HepG2 (cell line): ENCODE measurements at regions not wholly inside any gene's neighbourhood (a gene's known extent, or its start where the extent isn't known, plus 50 kb on each side); places are given as distances from the start of the nearest gene placed in this dataset.

Experiments used
- ATAC-seq: fragments of 200-7000 bp; cut with Tn5 transposase; 3 replicates; pipeline ENCODE4 v1.9.1; 2020; ENCODE audit warnings: mild to moderate bottlenecking, moderate library complexity
- BruUV-seq: library from RNA; stranded (reverse); fragments of 400-500 nt; replicated peaks from 2 replicates; lab custom pipeline; 2021; lab: Mats Ljungman, UMichigan
- CTCF ChIA-PET: fragments of 300-600 bp; formaldehyde crosslinking; extraction: SDS; loops from one replicate; lab custom pipeline; 2021; ENCODE audit warnings: low total read pairs, inconsistent platforms, low intra/inter-chr PET ratio; lab: Yijun Ruan, JAX
- POLR2A ChIA-PET: fragments of 350-600 bp; sonication (Branson Sonifier 250); formaldehyde crosslinking; loops from one replicate; lab custom pipeline; 2020; ENCODE audit warnings: antibody characterized with exemption, inconsistent platforms; lab: Yijun Ruan, JAX
- DNase-seq: peaks from one replicate; pipeline ENCODE4 v3.0.0-alpha.2; 2015; ENCODE audit warnings: low spot score
- FAIRE-seq: peaks from 3 replicates; lab custom pipeline; 2011; peaks lifted over from hg19 to GRCh38; lab: Jason Lieb, UNC
- H2AFZ ChIP-seq: one replicate; pipeline ENCODE4 v1.6.1; 2011; ENCODE audit warnings: low read length, inconsistent platforms
- H3K27ac ChIP-seq: fragments of 300-600 bp; 3 replicates; pipeline ENCODE4 v1.8.0; 2011; ENCODE audit warnings: mixed run types, mild to moderate bottlenecking, mixed read lengths, low read length, inconsistent platforms; ENCODE audit not compliant: insufficient read depth; ENCODE audit errors: extremely low read length
- H3K27me3 ChIP-seq, 2 experiments: fragments of 200-600 bp in 1 of 2; 2 replicates in 1 of 2; 3 replicates in 1 of 2; pipeline versions ENCODE4 v1.6.0 to v1.8.0; 2011; ENCODE audit warnings: low read length in 2 of 2, mild to moderate bottlenecking in 2 of 2, moderate library complexity in 2 of 2, inconsistent platforms in 1 of 2; ENCODE audit not compliant: insufficient read depth in 2 of 2, control insufficient read depth in 1 of 2
- H3K36me3 ChIP-seq, 2 experiments: fragments of 200-600 bp in 1 of 2; replicated peaks in 1 of 2; 2 replicates in 1 of 2; 3 replicates in 1 of 2; pipeline versions ENCODE4 v1.5.1 to v1.8.0; 2011; ENCODE audit warnings: low read length in 2 of 2, inconsistent platforms in 1 of 2; ENCODE audit not compliant: insufficient read depth in 2 of 2, control insufficient read depth in 1 of 2
- H3K4me1 ChIP-seq: 2 replicates; pipeline ENCODE4 v1.5.1; 2012; ENCODE audit warnings: low read length, inconsistent platforms; ENCODE audit not compliant: insufficient read depth
- H3K4me2 ChIP-seq: 2 replicates; pipeline ENCODE4 v1.6.0; 2011; ENCODE audit warnings: low read depth, low read length, inconsistent platforms
- H3K4me3 ChIP-seq, 3 experiments: fragments of 200-600 bp in 1 of 3; sonication (generic), shearing (Covaris generic) in 1 of 3; replicated peaks in 1 of 3; 2 replicates each; pipeline ENCODE4 v1.5.1; 2011 to 2016; ENCODE audit warnings: low read length in 3 of 3, inconsistent platforms in 2 of 3, low read depth in 2 of 3, mild to moderate bottlenecking in 2 of 3, control low read depth in 1 of 3, mixed read lengths in 1 of 3; ENCODE audit not compliant: insufficient read depth in 1 of 3
- H3K79me2 ChIP-seq: one replicate; pipeline ENCODE4 v1.6.1; 2011; ENCODE audit warnings: low read length, inconsistent platforms; ENCODE audit not compliant: insufficient read depth
- H3K9ac ChIP-seq: 2 replicates; pipeline ENCODE4 v1.6.0; 2011; ENCODE audit warnings: mild to moderate bottlenecking, low read depth, low read length, inconsistent platforms; ENCODE audit not compliant: insufficient read depth
- H3K9me3 ChIP-seq: 2 replicates; pipeline ENCODE4 v1.5.1; 2012; ENCODE audit warnings: mild to moderate bottlenecking, low read length
- H4K20me1 ChIP-seq: 2 replicates; pipeline ENCODE4 v1.6.0; 2011; ENCODE audit warnings: inconsistent platforms, mild to moderate bottlenecking, low read length, moderate library complexity; ENCODE audit not compliant: insufficient read depth
- ARNT ChIP-seq: fragments of 450-650 bp; IDR thresholded peaks from 2 replicates; pipeline ENCODE4 v1.6.1; 2017
- BRCA1 ChIP-seq: sonication (generic); formaldehyde crosslinking; IDR thresholded peaks from 2 replicates; pipeline ENCODE4 v1.4.0; 2020; ENCODE audit warnings: missing genetic modification reagents
- FOXJ3 ChIP-seq: sonication (generic); formaldehyde crosslinking; IDR thresholded peaks from 2 replicates; pipeline ENCODE4 v1.4.0; 2020; ENCODE audit warnings: missing genetic modification reagents, mild to moderate bottlenecking, borderline replicate concordance
- GPN1 ChIP-seq: sonication (generic); formaldehyde crosslinking; IDR thresholded peaks from 2 replicates; pipeline ENCODE4 v1.5.1; 2020; ENCODE audit warnings: missing genetic modification reagents, borderline replicate concordance
- KDM1A ChIP-seq: IDR thresholded peaks from 2 replicates; pipeline ENCODE4 v1.6.1; 2016; ENCODE audit warnings: missing compliant biosample characterization
- NR2F2 ChIP-seq: IDR thresholded peaks from 2 replicates; pipeline ENCODE4 v1.6.1; 2012; ENCODE audit warnings: low read depth, inconsistent platforms, borderline replicate concordance
- SOX13 ChIP-seq, 3 experiments: fragments of 450-650 bp in 1 of 3; sonication (generic) in 1 of 3; formaldehyde crosslinking in 1 of 3; IDR thresholded peaks in 2 of 3; conservative IDR thresholded peaks in 1 of 3; 2 replicates each; pipeline versions ENCODE4 v1.5.0 to v1.6.1; 2016 to 2020; ENCODE audit warnings: antibody characterized with exemption in 1 of 3, mild to moderate bottlenecking in 1 of 3, missing compliant biosample characterization in 1 of 3, missing genetic modification reagents in 1 of 3, moderate library complexity in 1 of 3
- STAT6 ChIP-seq: sonication (generic); formaldehyde crosslinking; IDR thresholded peaks from 2 replicates; pipeline ENCODE4 v1.4.0; 2020; ENCODE audit warnings: missing genetic modification reagents, mild to moderate bottlenecking, borderline replicate concordance
- TFDP1 ChIP-seq: IDR thresholded peaks from 2 replicates; pipeline ENCODE4 v1.6.1; 2016; ENCODE audit warnings: missing compliant biosample characterization, missing genetic modification reagents, borderline replicate concordance
- YEATS4 ChIP-seq: sonication (generic); formaldehyde crosslinking; IDR thresholded peaks from 2 replicates; pipeline ENCODE4 v1.4.0; 2020; ENCODE audit warnings: missing genetic modification reagents, borderline replicate concordance
- ZBTB26 ChIP-seq: IDR thresholded peaks from 2 replicates; pipeline ENCODE4 v1.6.1; 2016; ENCODE audit warnings: missing compliant biosample characterization, missing genetic modification reagents, borderline replicate concordance
- ZKSCAN8 ChIP-seq: IDR thresholded peaks from 2 replicates; pipeline ENCODE4 v1.6.1; 2016; ENCODE audit warnings: borderline replicate concordance, missing genetic modification reagents, missing compliant biosample characterization
- ZNF234 ChIP-seq: sonication (generic); formaldehyde crosslinking; conservative IDR thresholded peaks from 2 replicates; pipeline ENCODE4 v1.5.1; 2020; ENCODE audit warnings: mild to moderate bottlenecking, missing genetic modification reagents
- whole genome bisulfite sequencing: methylation state at CpG from one replicate; pipeline ENCODE4 v1.1.6; 2017; ENCODE audit warnings: low lambda C conversion rate; 5-methylcytosine and 5-hydroxymethylcytosine counted together
- in situ Hi-C: cut with HindIII; loops from 2 replicates; pipeline ENCODE4 v1.10.0; 2017; ENCODE audit warnings: low pct_unique_long_range_greater_than_20kb; ENCODE audit not compliant: extremely low pct_ligation_motif_present
- intact Hi-C: fragments of 100-400 bp; cut with micrococcal nuclease; formaldehyde crosslinking; loops from one replicate; pipeline ENCODE4 v1.10.0; 2022; ENCODE audit not compliant: unreplicated experiment
- TF ChIP-seq, protein P1 (sequence below): IDR thresholded peaks from 2 replicates; pipeline ENCODE4 v1.6.1; 2016; ENCODE audit warnings: low read depth

GRCh38 chr18:42563995-42564394, 551.5 kb downstream of the RIT2 start:
- Histone ChIP-seq H3K36me3 (no peaks in the 10 kb centered on the region), H3K27me3 (no peaks in the 10 kb centered on the region), H3K4me3 (no peak overlapping the region), H3K27ac (no peak overlapping the region), H3K9ac (no peak overlapping the region), H4K20me1 (no peaks in the 10 kb centered on the region), H3K4me2 (no peak overlapping the region), H3K9me3 (no peaks in the 10 kb centered on the region), H3K4me1 (no peaks in the 10 kb centered on the region), H2AFZ (no peak overlapping the region), H3K79me2 (no peaks in the 10 kb centered on the region)
- TF ChIP-seq KDM1A (CRISPR knock-in tag): no peak
- no peak for TF ChIP-seq FOXJ3 (CRISPR knock-in tag)
- no peak for TF ChIP-seq ZKSCAN8 (CRISPR knock-in tag)
- no peak for TF ChIP-seq BRCA1
- TF ChIP-seq ARNT: no peak
- no peak for TF ChIP-seq TFDP1 (CRISPR knock-in tag)
- TF ChIP-seq, protein P1, sequence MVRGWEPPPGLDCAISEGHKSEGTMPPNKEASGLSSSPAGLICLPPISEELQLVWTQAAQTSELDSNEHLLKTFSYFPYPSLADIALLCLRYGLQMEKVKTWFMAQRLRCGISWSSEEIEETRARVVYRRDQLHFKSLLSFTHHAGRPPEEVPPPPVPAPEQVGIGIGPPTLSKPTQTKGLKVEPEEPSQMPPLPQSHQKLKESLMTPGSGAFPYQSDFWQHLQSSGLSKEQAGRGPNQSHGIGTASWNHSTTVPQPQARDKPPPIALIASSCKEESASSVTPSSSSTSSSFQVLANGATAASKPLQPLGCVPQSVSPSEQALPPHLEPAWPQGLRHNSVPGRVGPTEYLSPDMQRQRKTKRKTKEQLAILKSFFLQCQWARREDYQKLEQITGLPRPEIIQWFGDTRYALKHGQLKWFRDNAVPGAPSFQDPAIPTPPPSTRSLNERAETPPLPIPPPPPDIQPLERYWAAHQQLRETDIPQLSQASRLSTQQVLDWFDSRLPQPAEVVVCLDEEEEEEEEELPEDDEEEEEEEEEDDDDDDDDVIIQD (CRISPR knock-in tag): no peak
- no peak for TF ChIP-seq ZBTB26 (CRISPR knock-in tag)
- TF ChIP-seq GPN1 (CRISPR knock-in tag): no peak
- TF ChIP-seq ZNF234: no peak
- TF ChIP-seq SOX13 (IDR thresholded peaks at IDR 0.05): no peak
- TF ChIP-seq SOX13 (CRISPR knock-in tag; conservative IDR thresholded peaks at IDR 0.05 in 1 of 2, IDR thresholded peaks at IDR 0.05 in 1 of 2): no peak
- TF ChIP-seq NR2F2: no peak
- TF ChIP-seq YEATS4 (CRISPR knock-in tag): no peak
- TF ChIP-seq STAT6 (CRISPR knock-in tag): no peak
- WGBS: 6% methylated on average over 3 of the region's 3 CpGs
- BruUV-seq: no TSS peak
- intact Hi-C loops (no loop called here), in situ Hi-C loops (no loop called here)
- ChIA-PET CTCF (no interaction called here), POLR2A (no interaction called here)
- FAIRE-seq (no peak), DNase-seq (no peak), ATAC-seq (no peak)
